Medulla oblongata (tissue), 1 donor: ENCODE measurements at regions not wholly inside any gene's neighbourhood (a gene's known extent, or its start where the extent isn't known, plus 50 kb on each side); places are given as distances from the start of the nearest gene placed in this dataset.

ENCODE experiments used
- DNase-seq: peaks from one replicate; pipeline ENCODE4 v3.0.0-alpha.2; 2015; ENCODE audit errors: extremely low spot score

DNA sequence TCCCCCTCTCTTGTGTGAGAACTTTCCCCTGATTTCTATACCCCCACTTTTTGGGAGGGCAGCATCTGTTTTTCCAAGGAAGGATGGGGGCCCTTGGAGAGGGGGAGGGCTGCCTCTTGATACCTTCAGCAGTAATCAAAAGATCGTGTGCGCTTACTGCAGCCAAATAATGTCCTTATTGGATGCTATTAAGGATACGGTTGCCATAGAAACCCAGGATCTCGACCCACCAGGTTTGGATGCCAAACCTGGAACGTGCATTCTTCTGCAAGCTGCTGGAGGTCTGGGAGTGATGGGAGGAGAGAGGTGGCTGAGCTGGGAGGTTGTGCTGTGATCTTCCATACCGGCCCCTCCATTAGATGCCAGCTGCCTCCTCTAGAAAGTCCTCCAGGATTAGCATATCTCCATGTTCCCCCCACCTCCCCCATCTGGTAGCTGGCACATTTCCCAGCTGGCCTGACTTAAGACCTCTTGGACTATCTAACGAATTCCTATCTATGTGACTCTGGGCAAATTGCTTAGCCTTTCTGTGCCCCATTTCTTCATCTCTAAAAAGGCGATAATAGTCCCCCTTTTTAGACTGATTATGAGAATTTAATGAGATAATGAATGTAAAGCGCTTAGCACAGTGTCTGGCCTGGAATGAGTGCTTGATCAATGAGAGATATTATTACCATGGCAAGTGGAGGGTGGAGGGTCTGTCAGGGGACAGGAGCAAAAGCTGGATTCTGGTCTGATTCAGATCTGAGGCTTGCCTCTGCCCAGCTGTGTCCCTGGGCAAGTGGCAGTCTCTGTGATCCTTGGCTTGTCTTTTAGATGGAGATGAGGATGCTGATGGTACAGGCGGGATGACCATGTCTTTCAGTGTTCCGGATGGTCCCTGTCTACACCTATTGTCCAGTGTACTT is 78.5 kb upstream of the PCBD1 start:
- no peak for DNase-seq

DNA sequence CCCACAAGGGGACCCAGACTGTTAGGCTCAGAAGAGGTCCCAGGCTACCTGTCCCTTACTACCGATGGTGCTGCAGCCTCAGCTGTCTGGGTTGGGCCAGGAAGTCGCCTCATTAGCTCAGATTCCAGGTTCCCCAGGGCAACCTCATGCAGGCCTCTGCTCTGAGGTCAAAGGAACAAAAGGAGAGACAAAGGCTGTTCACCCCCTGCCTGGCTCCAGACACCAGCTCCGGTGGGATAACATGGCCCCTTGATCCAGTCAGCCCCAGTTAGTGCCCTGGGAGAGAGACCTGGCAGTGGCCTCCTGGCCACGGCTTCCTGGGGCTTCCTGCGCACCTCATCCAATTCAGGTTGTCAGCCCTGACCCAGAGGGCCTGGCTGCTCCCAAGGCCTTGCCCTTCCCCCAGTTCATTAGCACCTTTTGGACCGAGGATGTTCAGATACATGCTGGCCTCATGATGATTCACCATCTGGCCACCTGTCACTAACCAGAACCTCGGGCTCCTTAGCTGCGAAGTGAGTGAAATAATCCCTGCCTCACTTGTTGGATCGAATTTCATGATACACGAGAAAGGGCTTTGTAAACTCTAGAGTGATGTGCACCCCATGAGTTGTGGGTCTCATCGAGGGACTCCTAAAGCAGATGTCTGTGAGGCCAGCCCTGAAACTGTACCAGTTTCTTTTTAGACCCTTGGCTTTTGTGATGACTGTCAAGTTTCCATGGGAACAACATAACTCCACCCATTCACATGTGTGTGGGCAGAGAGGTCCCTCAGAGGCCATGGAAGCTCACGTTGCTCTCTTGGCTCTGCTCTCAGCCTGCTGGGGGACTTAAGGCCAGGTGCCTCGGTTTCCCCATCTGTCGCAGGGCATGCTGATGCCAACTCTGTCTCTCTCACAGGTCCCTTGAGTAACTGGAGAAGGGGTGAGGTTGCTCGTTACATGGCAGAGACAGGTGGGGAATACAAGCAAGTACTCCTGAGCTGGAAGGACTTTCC is 79.5 kb upstream of the PCBD1 start:
- no peak for DNase-seq

DNA sequence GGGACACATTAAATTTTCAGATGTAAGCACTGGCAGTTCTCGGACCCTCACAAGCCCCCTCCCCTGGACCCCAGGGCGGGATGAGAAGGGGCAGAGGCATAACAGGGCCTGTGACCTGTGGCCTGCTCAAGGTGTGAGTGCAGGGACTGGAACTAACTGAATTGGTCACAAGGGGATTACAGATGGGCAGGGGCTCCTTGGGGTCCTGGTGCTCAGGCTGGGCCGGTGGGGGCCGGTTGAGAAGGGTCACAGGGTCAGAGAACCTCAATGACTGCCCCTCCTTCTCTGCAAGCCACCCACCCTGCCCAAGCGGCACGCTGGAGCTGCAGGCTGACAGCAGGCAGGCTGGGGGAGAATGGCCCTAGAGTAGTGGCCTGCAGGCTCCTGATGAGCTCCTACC is 80.8 kb upstream of the PCBD1 start:
- no peak for DNase-seq

GRCh38 chr10:70970830-70971229 is 82.5 kb upstream of the PCBD1 start:
- DNase-seq = no peak

DNA sequence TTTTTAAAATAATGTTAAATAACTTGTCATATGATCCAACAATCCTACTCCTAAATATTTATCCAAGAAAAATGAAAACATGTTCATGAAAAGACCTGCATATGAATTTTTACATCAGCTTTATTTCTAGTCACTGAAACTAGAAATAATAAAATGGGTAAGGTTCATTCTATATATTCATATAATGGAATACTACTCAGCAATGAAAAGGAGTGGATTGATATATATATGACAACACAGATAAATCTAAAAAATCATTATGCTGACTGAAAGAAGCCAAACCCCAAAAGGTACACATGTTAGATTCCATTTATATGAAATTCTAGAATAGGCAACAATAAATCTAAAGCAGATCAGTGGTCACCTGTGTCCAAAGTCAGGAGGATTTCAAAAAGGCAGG is 84.9 kb upstream of the PCBD1 start:
- DNase-seq = no peak

GRCh38 chr10:70974351-70974901 is 86.1 kb upstream of the PCBD1 start:
- DNase-seq = no peak

DNA sequence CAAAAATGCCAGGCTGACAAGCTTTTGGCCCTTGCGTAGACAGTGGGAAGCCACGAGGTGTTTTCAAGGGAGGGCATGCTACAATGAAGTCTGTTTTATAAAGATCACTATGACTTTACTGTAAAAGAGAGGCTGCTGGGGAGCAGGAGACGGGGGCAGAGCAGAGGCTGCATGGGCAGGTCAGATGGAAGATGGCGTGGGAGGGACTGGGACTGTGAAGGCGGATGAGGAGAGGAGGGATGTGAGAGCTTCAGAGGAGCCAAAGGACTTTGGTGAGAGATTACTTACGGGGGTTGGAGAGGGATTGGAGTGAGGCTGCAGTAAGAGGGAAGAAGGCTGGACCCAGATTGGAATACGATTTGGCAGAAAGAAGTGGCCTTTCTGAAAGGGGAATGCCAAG is 86.6 kb upstream of the PCBD1 start:
- DNase-seq = no peak

DNA sequence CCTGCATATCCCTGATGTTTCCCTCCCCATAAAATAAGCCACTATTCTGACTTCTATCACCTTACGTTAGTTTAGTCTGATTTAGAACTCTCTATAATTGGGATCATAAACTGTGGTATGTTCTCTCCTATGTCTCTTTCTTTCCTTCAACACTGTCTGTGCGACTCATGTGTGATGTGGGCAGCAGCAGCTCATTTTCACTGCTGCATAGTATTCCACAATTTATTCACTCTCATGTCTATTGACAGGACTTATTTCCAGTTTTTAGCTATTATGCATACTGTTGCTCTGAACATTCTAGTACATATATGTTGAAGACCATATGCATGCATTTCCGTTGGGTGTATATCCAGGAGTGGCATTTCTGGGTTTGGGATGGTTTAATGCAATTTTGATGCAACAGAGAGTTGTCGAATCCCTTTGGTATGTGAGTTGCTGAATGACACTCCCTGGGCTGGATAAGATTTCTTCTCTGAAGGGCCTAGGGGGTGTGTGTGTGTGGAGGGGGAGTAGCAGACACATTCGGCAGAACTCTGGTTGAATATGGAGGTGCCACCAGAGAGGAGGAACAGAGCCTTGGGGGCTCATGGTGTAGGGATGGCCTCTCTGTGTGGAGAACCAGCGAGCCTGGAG is 87.8 kb upstream of the PCBD1 start:
- DNase-seq = no peak

DNA sequence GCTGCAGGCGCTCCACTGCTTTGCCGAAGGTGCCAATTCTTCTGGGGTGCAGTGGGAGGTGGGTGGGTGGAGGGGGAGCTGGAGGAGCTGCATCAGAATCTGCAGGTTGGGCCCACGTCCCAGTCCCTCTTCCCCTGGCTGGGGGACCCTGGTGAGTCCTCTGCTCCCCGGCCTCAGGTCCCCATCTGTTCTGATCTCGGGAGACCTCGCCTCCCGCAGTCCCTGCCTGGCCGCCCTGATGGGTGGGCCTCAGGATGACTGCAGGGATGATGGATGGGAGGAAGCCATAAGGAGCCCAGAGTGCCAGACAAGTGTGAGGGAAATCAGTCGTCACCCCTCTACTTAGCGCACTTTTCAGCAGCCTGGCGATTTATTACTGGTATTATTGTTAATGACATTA is 89.3 kb upstream of the PCBD1 start:
- no peak for DNase-seq

- DNase-seq = no peak
These were observed 89.8 kb upstream of the PCBD1 start for GRCh38 chr10:70978181-70978580.

- no peak for DNase-seq
These were observed 90.6 kb upstream of the PCBD1 start for GRCh38 chr10:70978816-70979480.

DNA sequence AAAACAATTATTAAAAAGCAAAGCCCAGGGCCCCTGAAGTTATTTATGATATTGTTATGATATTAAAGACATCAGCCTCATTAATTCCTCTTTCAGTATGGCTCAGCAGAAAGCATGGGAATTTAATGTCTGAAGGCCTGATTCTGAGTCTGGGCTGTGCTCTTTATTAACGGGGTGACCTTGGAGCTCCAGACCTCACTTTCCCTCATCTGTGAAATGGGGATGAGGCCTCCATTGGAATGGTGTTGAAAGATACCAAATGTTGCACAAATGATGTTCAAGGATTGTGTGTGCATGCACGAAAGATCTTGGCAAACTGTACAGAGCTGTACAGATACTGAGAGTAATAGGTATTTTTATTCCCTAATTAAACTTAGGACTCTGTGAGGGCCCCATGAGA is 92.3 kb upstream of the PCBD1 start:
- DNase-seq = no peak

- DNase-seq = no peak
These were observed 92.9 kb upstream of the PCBD1 start for GRCh38 chr10:70981171-70981836.

GRCh38 chr10:70981936-70982335 is 93.6 kb upstream of the PCBD1 start:
- DNase-seq = no peak

DNA sequence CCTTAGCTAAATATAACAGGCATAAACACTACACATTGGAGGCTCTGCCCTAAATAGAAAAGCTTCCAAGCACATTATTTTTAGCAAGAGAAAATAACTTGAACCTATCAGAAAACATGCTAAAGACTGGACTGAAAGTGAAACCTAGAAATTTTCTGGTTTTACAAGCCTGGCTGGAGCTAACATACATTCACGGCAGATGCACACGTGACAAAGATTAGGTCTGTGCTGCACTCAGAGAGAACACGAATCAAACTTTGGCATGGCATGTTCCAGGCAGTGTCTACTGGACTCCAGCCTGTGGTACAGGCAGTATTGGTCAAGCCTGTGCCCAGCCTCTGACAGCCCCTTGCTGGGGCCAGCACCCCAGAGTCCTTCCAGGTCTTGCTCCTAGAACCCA is 94.1 kb upstream of the PCBD1 start:
- no peak for DNase-seq

- DNase-seq = no peak
These were observed 96.8 kb upstream of the PCBD1 start for GRCh38 chr10:70984986-70985722.

- DNase-seq = no peak
These were observed 97.7 kb upstream of the PCBD1 start for GRCh38 chr10:70985824-70986622.

GRCh38 chr10:70986623-70986950 is 98.2 kb upstream of the PCBD1 start:
- no peak for DNase-seq

DNA sequence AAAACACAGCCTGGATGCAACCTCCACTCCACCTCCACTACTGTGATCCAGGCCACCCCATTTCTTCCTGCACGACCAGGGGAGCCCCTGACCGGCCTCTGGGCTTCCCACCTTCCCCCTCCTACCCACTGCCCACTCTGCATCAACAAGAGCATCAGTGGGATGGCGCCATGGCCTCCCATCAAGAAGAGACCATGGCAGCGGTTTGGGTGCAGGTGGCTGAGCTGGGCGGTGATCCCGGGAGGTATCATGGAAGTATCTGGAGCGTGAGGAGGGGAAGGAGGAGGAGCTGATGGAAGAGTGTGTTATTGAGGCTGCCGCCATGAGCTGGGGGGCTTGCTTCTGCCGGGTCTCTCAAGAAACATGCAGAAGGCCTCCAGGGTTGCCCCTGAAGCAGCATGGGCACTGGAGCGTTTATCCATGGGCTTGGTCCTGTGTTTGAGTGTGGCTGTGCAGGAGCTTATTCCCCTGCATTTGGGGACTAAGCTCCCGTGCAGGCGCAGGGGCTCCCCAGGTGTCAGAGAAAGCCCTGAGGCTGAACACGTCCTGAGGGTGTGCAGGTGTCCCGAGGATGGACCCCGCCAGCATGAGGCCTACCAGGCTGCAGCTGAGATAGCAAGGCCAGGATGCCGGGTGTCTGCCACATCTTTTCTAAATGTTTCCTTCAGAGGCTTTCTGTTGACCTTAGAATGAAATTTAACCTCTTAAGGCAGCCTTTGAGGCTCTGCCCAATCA is 99.2 kb upstream of the PCBD1 start:
- no peak for DNase-seq
